ENCODE measurements at regions not wholly inside any gene's neighbourhood (a gene's known extent, or its start where the extent isn't known, plus 50 kb on each side); places are given as distances from the start of the nearest gene placed in this dataset.

DNA sequence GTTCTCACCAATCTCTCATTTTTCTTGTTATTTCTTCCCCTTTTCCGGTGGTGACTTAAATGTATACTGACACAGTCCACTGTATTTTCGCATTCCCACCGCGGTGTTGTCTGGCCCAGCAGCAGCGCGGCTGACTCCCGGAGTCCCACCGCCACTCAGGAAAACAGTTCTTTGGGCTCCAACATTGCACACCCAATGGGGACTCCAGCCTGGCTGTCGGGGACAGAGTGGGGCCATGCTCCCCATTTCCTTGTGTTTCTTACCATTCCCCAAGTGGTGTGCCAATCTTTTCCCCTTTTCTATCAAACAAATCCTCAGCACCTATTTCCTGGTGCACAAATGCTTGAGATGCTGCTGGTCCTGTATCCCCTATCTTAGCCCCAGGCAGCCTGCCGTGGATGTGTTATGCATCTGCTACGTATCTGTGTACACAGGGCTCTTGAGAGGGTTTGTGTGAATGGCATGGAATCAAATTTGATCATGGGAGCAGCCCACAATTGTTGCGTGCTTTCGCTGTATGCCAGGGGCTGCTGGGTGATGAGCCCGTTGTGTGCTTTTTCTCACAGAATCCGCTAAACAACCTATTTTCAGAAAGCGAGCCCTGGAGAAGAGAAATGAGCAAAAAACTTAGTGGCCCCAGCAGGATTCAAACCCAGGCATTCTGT, 219.1 kb upstream of the RGMA start:
- TF ChIP-seq, protein P1, sequence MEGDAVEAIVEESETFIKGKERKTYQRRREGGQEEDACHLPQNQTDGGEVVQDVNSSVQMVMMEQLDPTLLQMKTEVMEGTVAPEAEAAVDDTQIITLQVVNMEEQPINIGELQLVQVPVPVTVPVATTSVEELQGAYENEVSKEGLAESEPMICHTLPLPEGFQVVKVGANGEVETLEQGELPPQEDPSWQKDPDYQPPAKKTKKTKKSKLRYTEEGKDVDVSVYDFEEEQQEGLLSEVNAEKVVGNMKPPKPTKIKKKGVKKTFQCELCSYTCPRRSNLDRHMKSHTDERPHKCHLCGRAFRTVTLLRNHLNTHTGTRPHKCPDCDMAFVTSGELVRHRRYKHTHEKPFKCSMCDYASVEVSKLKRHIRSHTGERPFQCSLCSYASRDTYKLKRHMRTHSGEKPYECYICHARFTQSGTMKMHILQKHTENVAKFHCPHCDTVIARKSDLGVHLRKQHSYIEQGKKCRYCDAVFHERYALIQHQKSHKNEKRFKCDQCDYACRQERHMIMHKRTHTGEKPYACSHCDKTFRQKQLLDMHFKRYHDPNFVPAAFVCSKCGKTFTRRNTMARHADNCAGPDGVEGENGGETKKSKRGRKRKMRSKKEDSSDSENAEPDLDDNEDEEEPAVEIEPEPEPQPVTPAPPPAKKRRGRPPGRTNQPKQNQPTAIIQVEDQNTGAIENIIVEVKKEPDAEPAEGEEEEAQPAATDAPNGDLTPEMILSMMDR (IDR thresholded peaks at IDR 0.05) = no peak
- no peak for TF ChIP-seq POLR2A (IDR thresholded peaks at IDR 0.05)

All from tibial nerve (tissue), 3 donors.